GM21390 (cell line): ENCODE measurements at regions not wholly inside any gene's neighbourhood (a gene's known extent, or its start where the extent isn't known, plus 50 kb on each side); places are given as distances from the start of the nearest gene placed in this dataset.
"Not testable (repeated sequence)": the region's sequence is repeated elsewhere in the genome, so short reads cannot be mapped to it uniquely, and the experiment has no call there.

ENCODE experiments used
- ATAC-seq: cut with Tn5 transposase; IDR thresholded peaks from one replicate; pipeline ENCODE4 v1.9.1; 2021; ENCODE audit not compliant: unreplicated experiment

- ATAC-seq: peak; percentile 77
These were observed 225.7 kb upstream of the FANCL start for GRCh38 chr2:58466804-58467203.

- not testable (repeated sequence) for ATAC-seq
These were observed 224.9 kb upstream of the FANCL start for GRCh38 chr2:58466021-58466420.

GRCh38 chr2:58460670-58461069 lies 219.5 kb upstream of the FANCL start:
- no peak for ATAC-seq

GRCh38 chr2:58449286-58450010 lies 208.3 kb upstream of the FANCL start:
- ATAC-seq: peak; percentile 96

- no peak for ATAC-seq
These were observed 207.7 kb upstream of the FANCL start for GRCh38 chr2:58448845-58449244.

- peak; percentile 51 for ATAC-seq
These were observed 207.0 kb upstream of the FANCL start for GRCh38 chr2:58448065-58448507.

GRCh38 chr2:58447586-58447985 lies 206.5 kb upstream of the FANCL start:
- ATAC-seq: no peak

- no peak for ATAC-seq
These were observed 200.5 kb upstream of the FANCL start for GRCh38 chr2:58441643-58442042.

- no peak for ATAC-seq
These were observed 195.7 kb upstream of the FANCL start for GRCh38 chr2:58436872-58437271.

GRCh38 chr2:58435246-58435645 lies 194.1 kb upstream of the FANCL start:
- no peak for ATAC-seq

- no peak for ATAC-seq
These were observed 193.6 kb upstream of the FANCL start for GRCh38 chr2:58434692-58435091.

- no peak for ATAC-seq
These were observed 191.5 kb upstream of the FANCL start for GRCh38 chr2:58432491-58433170.

GRCh38 chr2:58429014-58429875 lies 188.1 kb upstream of the FANCL start:
- ATAC-seq: no peak

- no peak for ATAC-seq
These were observed 187.2 kb upstream of the FANCL start for GRCh38 chr2:58428096-58429013.

- no peak for ATAC-seq
These were observed 186.5 kb upstream of the FANCL start for GRCh38 chr2:58427572-58428095.

GRCh38 chr2:58425368-58425767 lies 184.2 kb upstream of the FANCL start:
- no peak for ATAC-seq

GRCh38 chr2:58419983-58420382 lies 178.9 kb upstream of the FANCL start:
- ATAC-seq: no peak

GRCh38 chr2:58416696-58417095 lies 175.6 kb upstream of the FANCL start:
- no peak for ATAC-seq

GRCh38 chr2:58414506-58414905 lies 173.4 kb upstream of the FANCL start:
- no peak for ATAC-seq

GRCh38 chr2:58410549-58410948 lies 169.4 kb upstream of the FANCL start:
- ATAC-seq: no peak
